ENCODE measurements at regions not wholly inside any gene's neighbourhood (a gene's known extent, or its start where the extent isn't known, plus 50 kb on each side); places are given as distances from the start of the nearest gene placed in this dataset.

DNA sequence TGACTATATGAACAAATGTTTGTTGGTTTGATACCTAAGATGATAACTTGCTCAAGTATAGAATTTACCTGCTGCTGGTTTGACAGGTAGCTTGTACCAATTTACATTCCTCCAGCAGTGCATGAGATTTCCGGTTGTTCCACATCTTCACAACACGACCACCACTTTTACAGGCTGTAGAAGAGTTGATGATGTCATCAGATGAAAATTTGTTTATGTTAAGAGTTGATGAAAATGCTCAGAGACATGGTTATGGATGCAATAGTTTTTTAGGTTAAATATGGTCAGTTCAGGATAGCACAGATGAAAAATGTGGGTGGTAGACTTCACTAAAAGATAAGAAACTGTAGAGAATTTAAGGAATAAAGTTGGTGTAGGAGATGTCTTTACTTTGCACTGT lies 468.3 kb downstream of the PCDH18 start:
- Histone ChIP-seq H3K4me3 (no peak overlapping the region), H3K4me1 (no peaks in the 10 kb centered on the region), H3K36me3 (no peaks in the 10 kb centered on the region), H3K27ac (no peak overlapping the region), H3K9me3 (no peaks in the 10 kb centered on the region), H3K27me3 (no peaks in the 10 kb centered on the region)
- no peak for DNase-seq
- TF ChIP-seq, protein P1, sequence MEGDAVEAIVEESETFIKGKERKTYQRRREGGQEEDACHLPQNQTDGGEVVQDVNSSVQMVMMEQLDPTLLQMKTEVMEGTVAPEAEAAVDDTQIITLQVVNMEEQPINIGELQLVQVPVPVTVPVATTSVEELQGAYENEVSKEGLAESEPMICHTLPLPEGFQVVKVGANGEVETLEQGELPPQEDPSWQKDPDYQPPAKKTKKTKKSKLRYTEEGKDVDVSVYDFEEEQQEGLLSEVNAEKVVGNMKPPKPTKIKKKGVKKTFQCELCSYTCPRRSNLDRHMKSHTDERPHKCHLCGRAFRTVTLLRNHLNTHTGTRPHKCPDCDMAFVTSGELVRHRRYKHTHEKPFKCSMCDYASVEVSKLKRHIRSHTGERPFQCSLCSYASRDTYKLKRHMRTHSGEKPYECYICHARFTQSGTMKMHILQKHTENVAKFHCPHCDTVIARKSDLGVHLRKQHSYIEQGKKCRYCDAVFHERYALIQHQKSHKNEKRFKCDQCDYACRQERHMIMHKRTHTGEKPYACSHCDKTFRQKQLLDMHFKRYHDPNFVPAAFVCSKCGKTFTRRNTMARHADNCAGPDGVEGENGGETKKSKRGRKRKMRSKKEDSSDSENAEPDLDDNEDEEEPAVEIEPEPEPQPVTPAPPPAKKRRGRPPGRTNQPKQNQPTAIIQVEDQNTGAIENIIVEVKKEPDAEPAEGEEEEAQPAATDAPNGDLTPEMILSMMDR (IDR thresholded peaks at IDR 0.05), result no peak
- intact Hi-C loops (cut with DNase I; ENCODE audit: low total_unique reads), result no loop called here

DNA sequence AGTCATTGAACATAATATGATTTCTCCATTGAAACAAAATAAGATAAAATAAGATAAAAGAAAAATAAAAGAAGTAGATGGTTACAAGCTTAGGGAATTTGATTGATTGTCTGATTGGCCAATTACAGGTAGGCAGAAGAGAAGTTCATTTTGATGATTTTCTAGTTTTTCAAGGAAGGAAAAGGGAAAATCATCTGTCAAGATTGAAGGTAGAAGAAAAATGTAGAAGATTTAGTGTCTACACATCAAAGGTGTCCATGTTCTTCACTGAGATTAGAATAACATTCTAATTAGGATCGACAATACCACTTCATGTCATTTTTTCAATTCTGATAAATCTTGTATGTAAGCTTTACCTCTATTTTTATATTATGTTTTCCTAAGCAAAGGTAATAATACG lies 489.1 kb downstream of the PCDH18 start:
- H3K27me3 ChIP-seq, result no peaks in the 10 kb centered on the region
- no peak overlapping the region for H3K4me3 ChIP-seq
- no peaks in the 10 kb centered on the region for H3K4me1 ChIP-seq
- no peaks in the 10 kb centered on the region for H3K9me3 ChIP-seq
- intact Hi-C loops (cut with DNase I; ENCODE audit: low total_unique reads), result no loop called here
- TF ChIP-seq, protein P1 (IDR thresholded peaks at IDR 0.05), result no peak
- no peak overlapping the region for H3K27ac ChIP-seq
- DNase-seq, result no peak
- no peaks in the 10 kb centered on the region for H3K36me3 ChIP-seq

DNA sequence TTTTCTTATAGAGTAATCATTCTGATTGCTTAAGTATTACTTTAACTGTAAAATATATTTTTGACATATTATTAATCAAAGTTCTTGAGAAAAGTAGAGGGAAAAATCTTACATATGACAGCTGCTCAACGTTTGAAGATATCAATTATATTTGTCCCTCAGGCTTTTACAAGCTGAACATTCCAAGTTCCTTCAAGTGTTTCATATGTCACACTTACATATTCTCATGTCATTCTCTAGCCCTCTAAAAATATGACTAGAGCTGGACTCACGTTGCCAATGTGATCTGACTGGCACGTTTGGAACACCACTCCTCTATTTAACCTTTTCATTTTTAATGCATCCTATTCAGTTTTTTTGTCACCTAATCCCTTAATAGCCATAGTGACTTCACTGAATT lies 492.9 kb downstream of the PCDH18 start:
- Histone ChIP-seq H3K9me3 (no peaks in the 10 kb centered on the region), H3K4me1 (no peaks in the 10 kb centered on the region), H3K27me3 (no peaks in the 10 kb centered on the region), H3K27ac (no peak overlapping the region), H3K4me3 (no peak overlapping the region), H3K36me3 (no peaks in the 10 kb centered on the region)
- no peak for DNase-seq
- TF ChIP-seq, protein P1 (IDR thresholded peaks at IDR 0.05), result no peak
- intact Hi-C loops (cut with DNase I; ENCODE audit: low total_unique reads), result no loop called here

DNA sequence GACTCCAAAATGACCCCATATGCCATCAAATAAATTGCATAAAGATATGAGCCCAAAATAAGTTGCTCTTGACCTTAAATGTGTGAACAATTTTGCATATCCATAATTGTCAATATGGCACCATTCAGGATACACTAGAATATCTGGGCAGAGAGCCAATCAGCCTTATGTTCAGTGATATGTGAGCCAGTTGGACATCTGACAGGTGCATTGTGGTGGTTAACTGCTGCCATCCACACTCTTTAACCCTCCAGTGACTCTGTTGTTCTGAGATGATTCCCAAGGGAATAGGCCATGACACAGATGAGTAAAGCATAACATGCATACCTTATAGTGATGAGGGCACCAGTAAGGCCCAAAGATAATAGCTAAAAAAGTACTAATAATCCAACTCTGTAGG lies 500.1 kb downstream of the PCDH18 start:
- no peaks in the 10 kb centered on the region for H3K9me3 ChIP-seq
- TF ChIP-seq, protein P1 (IDR thresholded peaks at IDR 0.05), result no peak
- H3K36me3 ChIP-seq, result no peaks in the 10 kb centered on the region
- no peaks in the 10 kb centered on the region for H3K4me1 ChIP-seq
- no peak for DNase-seq
- H3K4me3 ChIP-seq, result no peak overlapping the region
- no peak overlapping the region for H3K27ac ChIP-seq
- no peaks in the 10 kb centered on the region for H3K27me3 ChIP-seq
- intact Hi-C loops (cut with DNase I; ENCODE audit: low total_unique reads), result no loop called here

DNA sequence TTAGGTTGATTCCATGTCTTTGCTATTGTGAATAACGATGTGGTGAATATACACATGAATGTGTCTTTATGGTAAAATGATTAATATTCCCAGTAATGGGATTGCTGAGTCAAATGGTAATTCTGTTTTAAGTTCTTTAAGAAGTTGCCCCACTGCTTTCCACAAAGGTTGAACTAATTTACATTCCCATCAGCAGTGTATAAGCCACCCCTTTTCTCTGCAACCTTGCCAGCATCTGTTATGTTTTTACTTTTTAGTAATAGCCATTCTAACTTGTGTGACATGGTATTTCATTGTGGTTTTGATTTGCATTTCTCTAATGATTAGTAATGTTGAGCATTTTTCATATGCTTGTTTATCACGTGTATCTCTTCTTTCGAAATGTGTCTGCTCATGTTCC lies 503.3 kb downstream of the PCDH18 start:
- Histone ChIP-seq H3K36me3 (no peaks in the 10 kb centered on the region), H3K27me3 (no peaks in the 10 kb centered on the region), H3K4me3 (no peak overlapping the region), H3K4me1 (no peaks in the 10 kb centered on the region), H3K9me3 (no peaks in the 10 kb centered on the region), H3K27ac (no peak overlapping the region)
- TF ChIP-seq, protein P1 (IDR thresholded peaks at IDR 0.05), result no peak
- DNase-seq, result no peak
- intact Hi-C loops (cut with DNase I; ENCODE audit: low total_unique reads), result no loop called here

DNA sequence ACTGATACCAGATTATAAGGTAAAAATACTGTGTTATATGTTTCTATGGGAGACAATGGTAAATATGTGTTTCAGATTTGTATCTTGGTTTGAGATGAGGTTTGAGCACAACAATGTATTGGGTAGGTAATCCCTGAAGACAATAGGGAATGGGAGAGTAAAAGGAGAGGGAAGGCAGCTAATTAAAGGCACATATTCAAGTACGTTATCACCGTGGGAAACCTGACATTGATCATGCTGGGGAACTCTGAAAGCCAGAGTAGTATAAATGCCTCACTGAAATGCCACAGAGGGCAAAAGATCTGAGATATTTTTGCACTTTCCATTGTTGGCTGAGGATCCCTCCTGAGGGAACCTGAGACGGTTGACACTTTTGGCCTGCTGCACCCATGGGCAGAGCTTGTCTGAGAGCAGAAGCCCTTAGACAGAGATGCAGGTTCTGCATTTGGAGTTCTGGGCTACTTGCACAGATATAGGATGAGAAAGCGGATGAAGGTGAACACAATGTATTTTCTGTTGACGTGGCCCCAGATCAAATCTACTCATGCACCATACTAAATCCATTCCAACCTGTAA lies 506.7 kb downstream of the PCDH18 start:
- no peak for DNase-seq
- Histone ChIP-seq H3K27me3 (no peaks in the 10 kb centered on the region), H3K9me3 (no peaks in the 10 kb centered on the region), H3K4me3 (no peak overlapping the region), H3K36me3 (no peaks in the 10 kb centered on the region), H3K27ac (no peak overlapping the region), H3K4me1 (no peaks in the 10 kb centered on the region)
- intact Hi-C loops (cut with DNase I; ENCODE audit: low total_unique reads), result no loop called here
- TF ChIP-seq, protein P1 (IDR thresholded peaks at IDR 0.05), result no peak

Measured in tibial artery (tissue), 4 donors.